Activated T-helper 17 cell treated with anti-CD3 and anti-CD28 coated beads, Interleukin-2, amount 50 U/mL, for 72 hours (primary cell): ENCODE measurements at regions not wholly inside any gene's neighbourhood (a gene's known extent, or its start where the extent isn't known, plus 50 kb on each side); places are given as distances from the start of the nearest gene placed in this dataset.

Experiments used
- ATAC-seq: fragments of 150-1000 bp; cut with Tn5 transposase; replicated peaks from 2 replicates; pipeline ENCODE4 v1.10.0; 2021; ENCODE audit warnings: mild to moderate bottlenecking, moderate library complexity
- H3K27ac Mint-ChIP-seq: one replicate; pipeline ENCODE4 v1.8.0; 2022; ENCODE audit warnings: mixed read lengths
- H3K27me3 Mint-ChIP-seq: one replicate; pipeline ENCODE4 v1.8.0; 2022; ENCODE audit warnings: mixed read lengths
- H3K36me3 Mint-ChIP-seq: one replicate; pipeline ENCODE4 v1.8.0; 2022; ENCODE audit warnings: low read depth, mild to moderate bottlenecking, mixed read lengths
- H3K4me1 Mint-ChIP-seq: one replicate; pipeline ENCODE4 v1.8.0; 2022; ENCODE audit warnings: mixed read lengths
- H3K4me3 Mint-ChIP-seq: one replicate; pipeline ENCODE4 v1.8.0; 2022; ENCODE audit warnings: mild to moderate bottlenecking, mixed read lengths
- H3K9me3 Mint-ChIP-seq: one replicate; pipeline ENCODE4 v1.8.0; 2022; ENCODE audit warnings: mixed read lengths

DNA sequence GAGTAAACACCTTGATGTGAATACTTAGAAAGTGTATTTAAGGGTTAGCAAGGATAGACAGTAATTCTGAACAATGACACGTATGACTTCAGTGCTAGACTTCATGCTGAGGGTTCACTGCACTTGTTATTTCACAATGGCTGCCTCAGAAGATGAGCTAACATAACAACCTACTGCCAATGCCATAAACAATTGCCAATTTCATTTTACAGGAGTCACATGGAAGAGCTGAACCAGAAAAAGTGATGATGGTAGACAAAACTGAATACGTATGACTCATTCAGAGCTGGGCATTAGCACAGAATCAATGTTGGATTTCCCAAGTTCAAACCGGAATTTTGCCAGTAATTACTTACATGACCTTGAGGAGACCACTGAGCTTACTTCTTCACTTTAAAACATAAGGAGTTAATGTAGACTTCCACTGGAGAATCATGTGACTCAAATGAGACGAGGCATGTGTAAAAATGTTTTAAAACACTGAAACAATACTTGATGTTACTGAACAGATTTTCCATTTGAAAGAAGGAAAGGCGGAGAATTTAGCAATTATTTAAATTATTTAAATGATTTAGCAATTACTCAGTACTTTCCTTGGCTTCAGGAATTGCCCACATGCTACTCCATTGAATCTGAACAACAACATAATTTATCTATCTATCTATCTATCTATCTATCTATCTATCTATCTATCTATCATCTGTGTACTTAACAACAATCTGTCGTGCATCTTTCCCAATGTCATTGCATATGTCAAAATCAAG lies 868.5 kb upstream of the SLIT2 start:
- Mint-ChIP-seq H3K27ac (no peak overlapping the region), H3K4me3 (no peak overlapping the region), H3K27me3 (no peaks in the 10 kb centered on the region), H3K9me3 (peaks cover 19% of the 10 kb centered on the region), H3K36me3 (no peaks in the 10 kb centered on the region), H3K4me1 (no peaks in the 10 kb centered on the region)
- no peak for ATAC-seq

- no peak overlapping the region for H3K27ac Mint-ChIP-seq
- ATAC-seq, result no peak
- no peaks in the 10 kb centered on the region for H3K36me3 Mint-ChIP-seq
- no peaks in the 10 kb centered on the region for H3K4me1 Mint-ChIP-seq
- peaks cover 14% of the 10 kb centered on the region for H3K9me3 Mint-ChIP-seq
- H3K27me3 Mint-ChIP-seq, result no peaks in the 10 kb centered on the region
- no peak overlapping the region for H3K4me3 Mint-ChIP-seq
Measured at GRCh38 chr4:19381068-19381467, 870.6 kb upstream of the SLIT2 start.

DNA sequence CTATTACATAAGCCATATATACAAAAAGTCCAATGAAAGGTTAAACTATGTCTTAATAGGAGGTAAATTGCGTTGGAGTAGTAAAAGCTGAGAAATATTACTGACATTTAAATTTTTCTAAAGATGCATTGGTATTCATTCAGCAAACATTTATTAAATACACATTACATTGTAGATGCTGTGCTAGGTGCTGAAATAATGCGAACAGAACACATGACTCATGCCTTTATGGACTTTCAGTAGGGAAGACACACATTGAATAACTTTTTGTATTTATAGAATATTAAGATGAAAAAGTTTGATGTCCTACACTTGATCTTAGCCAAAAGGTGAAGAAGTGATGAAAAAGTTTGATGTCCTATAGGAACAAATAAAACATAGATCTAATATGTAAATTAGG lies 871.1 kb upstream of the SLIT2 start:
- Mint-ChIP-seq H3K27ac (no peak overlapping the region), H3K9me3 (peaks cover 14% of the 10 kb centered on the region), H3K4me3 (no peak overlapping the region), H3K27me3 (no peaks in the 10 kb centered on the region), H3K36me3 (no peaks in the 10 kb centered on the region), H3K4me1 (no peaks in the 10 kb centered on the region)
- ATAC-seq, result no peak

GRCh38 chr4:19379191-19379708 lies 872.5 kb upstream of the SLIT2 start:
- Mint-ChIP-seq H3K9me3 (peaks cover 14% of the 10 kb centered on the region), H3K27ac (no peak overlapping the region), H3K36me3 (no peaks in the 10 kb centered on the region), H3K27me3 (no peaks in the 10 kb centered on the region), H3K4me1 (no peaks in the 10 kb centered on the region), H3K4me3 (no peak overlapping the region)
- ATAC-seq, result no peak

DNA sequence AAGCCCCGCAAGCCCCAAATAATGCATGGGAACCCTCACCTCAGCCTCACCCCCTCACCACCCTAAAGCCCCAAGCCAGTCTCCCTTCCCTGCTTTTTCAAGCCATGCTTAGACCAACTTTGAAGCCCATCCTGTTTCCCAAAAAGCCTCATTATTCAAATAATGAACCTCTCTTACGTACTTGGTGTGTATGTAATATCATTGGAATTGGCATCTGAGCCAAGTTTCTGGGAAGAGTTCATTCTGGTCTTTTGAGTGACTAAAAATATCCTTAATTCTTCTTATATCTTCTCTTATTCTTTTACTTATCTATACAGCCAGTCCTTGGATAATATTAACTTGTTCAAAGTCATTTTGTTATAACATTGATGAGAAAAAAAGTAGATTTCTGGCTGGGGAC lies 875.8 kb upstream of the SLIT2 start:
- H3K4me1 Mint-ChIP-seq, result no peaks in the 10 kb centered on the region
- peaks cover 3% of the 10 kb centered on the region for H3K9me3 Mint-ChIP-seq
- H3K4me3 Mint-ChIP-seq, result no peak overlapping the region
- no peak for ATAC-seq
- H3K27ac Mint-ChIP-seq, result no peak overlapping the region
- H3K27me3 Mint-ChIP-seq, result no peaks in the 10 kb centered on the region
- no peaks in the 10 kb centered on the region for H3K36me3 Mint-ChIP-seq

GRCh38 chr4:19375136-19375804 lies 876.4 kb upstream of the SLIT2 start:
- Mint-ChIP-seq H3K27me3 (no peaks in the 10 kb centered on the region), H3K27ac (no peak overlapping the region), H3K4me1 (no peaks in the 10 kb centered on the region), H3K9me3 (peaks cover 3% of the 10 kb centered on the region), H3K4me3 (no peak overlapping the region), H3K36me3 (no peaks in the 10 kb centered on the region)
- ATAC-seq, result no peak

GRCh38 chr4:19372390-19372789 lies 879.3 kb upstream of the SLIT2 start:
- Mint-ChIP-seq H3K9me3 (peaks cover 7% of the 10 kb centered on the region), H3K4me3 (no peak overlapping the region), H3K4me1 (no peaks in the 10 kb centered on the region)

GRCh38 chr4:19368800-19369199 lies 882.9 kb upstream of the SLIT2 start:
- no peaks in the 10 kb centered on the region for H3K4me1 Mint-ChIP-seq
- no peak overlapping the region for H3K27ac Mint-ChIP-seq
- no peaks in the 10 kb centered on the region for H3K36me3 Mint-ChIP-seq
- no peaks in the 10 kb centered on the region for H3K27me3 Mint-ChIP-seq
- ATAC-seq, result no peak
- peaks cover 7% of the 10 kb centered on the region for H3K9me3 Mint-ChIP-seq
- no peak overlapping the region for H3K4me3 Mint-ChIP-seq

More at GRCh38 chr4:19372390-19372789, 879.3 kb upstream of the SLIT2 start:
- ATAC-seq, result no peak
- H3K27ac Mint-ChIP-seq, result no peak overlapping the region
- no peaks in the 10 kb centered on the region for H3K27me3 Mint-ChIP-seq
- H3K36me3 Mint-ChIP-seq, result no peaks in the 10 kb centered on the region

DNA sequence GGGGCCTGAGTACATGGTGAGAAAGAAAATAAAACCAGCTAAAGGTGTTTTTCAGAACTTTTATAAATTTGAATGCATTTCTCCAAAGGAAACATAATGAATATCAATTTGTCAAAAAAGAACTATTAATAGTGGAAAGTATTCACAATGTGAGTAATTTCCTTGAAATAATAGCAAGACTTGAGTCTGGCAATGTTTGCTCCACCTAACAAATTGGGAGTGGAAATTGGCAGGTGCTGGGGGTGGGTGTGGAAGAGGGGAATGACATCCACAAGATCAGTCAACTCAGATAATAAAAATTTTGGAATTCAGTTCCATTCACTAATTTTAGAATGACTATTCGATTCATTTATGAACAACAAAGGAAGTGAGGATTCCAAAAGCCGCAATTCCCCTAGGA lies 884.8 kb upstream of the SLIT2 start:
- Mint-ChIP-seq H3K9me3 (peaks cover 7% of the 10 kb centered on the region), H3K36me3 (no peaks in the 10 kb centered on the region), H3K4me3 (no peak overlapping the region), H3K27me3 (no peaks in the 10 kb centered on the region), H3K4me1 (no peaks in the 10 kb centered on the region), H3K27ac (no peak overlapping the region)
- ATAC-seq, result no peak

GRCh38 chr4:19358015-19358414 lies 893.7 kb upstream of the SLIT2 start:
- no peak overlapping the region for H3K27ac Mint-ChIP-seq
- H3K27me3 Mint-ChIP-seq, result no peaks in the 10 kb centered on the region
- no peaks in the 10 kb centered on the region for H3K4me1 Mint-ChIP-seq

GRCh38 chr4:19349416-19349815 lies 902.3 kb upstream of the SLIT2 start:
- Mint-ChIP-seq H3K27me3 (no peaks in the 10 kb centered on the region), H3K4me1 (no peaks in the 10 kb centered on the region), H3K9me3 (peaks cover 4% of the 10 kb centered on the region), H3K4me3 (no peak overlapping the region), H3K27ac (no peak overlapping the region), H3K36me3 (no peaks in the 10 kb centered on the region)
- ATAC-seq, result no peak

More at GRCh38 chr4:19358015-19358414, 893.7 kb upstream of the SLIT2 start:
- H3K36me3 Mint-ChIP-seq, result no peaks in the 10 kb centered on the region
- no peak overlapping the region for H3K4me3 Mint-ChIP-seq
- peaks cover 4% of the 10 kb centered on the region for H3K9me3 Mint-ChIP-seq
- no peak for ATAC-seq

DNA sequence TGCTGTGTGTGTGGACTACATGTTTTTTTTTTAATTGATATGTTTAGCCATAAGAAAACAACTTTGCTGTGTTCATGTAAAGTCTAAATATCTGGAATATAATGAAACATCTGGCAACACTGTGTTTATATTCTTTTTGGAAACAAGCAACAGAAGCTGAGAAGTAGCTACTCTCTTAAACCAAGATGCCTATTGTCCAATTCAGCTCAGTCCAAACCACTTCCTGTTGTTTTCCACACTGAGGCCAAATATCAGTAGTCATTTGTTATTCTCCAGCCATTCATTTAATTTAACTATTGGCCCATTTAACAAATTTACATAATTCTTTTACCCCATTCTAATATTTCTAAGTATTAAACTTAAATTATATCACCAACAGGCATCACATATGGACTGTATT lies 903.0 kb upstream of the SLIT2 start:
- ATAC-seq, result no peak
- Mint-ChIP-seq H3K4me3 (no peak overlapping the region), H3K27ac (no peak overlapping the region), H3K36me3 (no peaks in the 10 kb centered on the region), H3K4me1 (no peaks in the 10 kb centered on the region), H3K9me3 (peaks cover 4% of the 10 kb centered on the region), H3K27me3 (no peaks in the 10 kb centered on the region)

DNA sequence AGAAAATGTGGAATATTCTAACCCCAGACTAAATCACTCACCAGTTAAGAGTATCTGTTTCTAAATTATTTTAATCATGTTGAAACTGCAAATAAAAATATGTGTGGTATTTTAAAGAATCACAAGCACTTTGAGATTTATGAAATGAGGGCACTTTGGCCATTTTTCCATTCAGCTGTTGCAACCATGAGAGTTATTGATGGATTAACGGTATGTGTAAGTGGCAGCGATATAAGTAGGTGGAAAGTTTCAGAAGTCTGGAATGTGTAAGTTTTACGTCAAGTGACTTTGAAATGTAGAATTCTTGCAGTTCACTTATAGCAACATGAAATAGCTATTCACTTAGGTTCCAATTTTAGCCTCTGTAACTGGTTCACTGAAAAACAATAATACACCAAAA lies 905.1 kb upstream of the SLIT2 start:
- H3K36me3 Mint-ChIP-seq, result no peaks in the 10 kb centered on the region
- no peaks in the 10 kb centered on the region for H3K4me1 Mint-ChIP-seq
- H3K27me3 Mint-ChIP-seq, result no peaks in the 10 kb centered on the region
- no peak overlapping the region for H3K27ac Mint-ChIP-seq
- H3K9me3 Mint-ChIP-seq, result peaks cover 12% of the 10 kb centered on the region
- no peak for ATAC-seq
- H3K4me3 Mint-ChIP-seq, result no peak overlapping the region

DNA sequence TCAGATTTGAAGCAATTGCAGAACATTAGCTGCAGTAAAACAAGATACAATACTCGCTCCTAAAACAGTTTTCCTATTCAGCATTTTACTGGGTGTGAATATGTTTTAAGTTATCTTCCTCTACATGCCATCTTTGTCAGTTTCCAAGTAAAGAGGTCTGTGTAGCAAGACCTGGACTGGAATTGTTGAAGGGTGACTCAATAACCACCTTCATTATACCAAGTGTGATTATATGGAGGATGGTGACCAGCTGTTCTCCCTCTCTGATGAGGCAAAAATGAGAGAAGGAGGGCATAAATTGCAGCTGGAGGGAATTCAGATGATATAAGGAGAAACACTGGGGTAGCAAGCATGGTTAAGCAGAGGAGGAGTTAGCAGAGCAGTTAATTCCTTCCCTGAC lies 922.1 kb upstream of the SLIT2 start:
- ATAC-seq, result no peak
- H3K27me3 Mint-ChIP-seq, result no peaks in the 10 kb centered on the region
- H3K4me1 Mint-ChIP-seq, result no peaks in the 10 kb centered on the region
- H3K9me3 Mint-ChIP-seq, result peaks cover 26% of the 10 kb centered on the region
- H3K27ac Mint-ChIP-seq, result no peak overlapping the region
- no peaks in the 10 kb centered on the region for H3K36me3 Mint-ChIP-seq
- no peak overlapping the region for H3K4me3 Mint-ChIP-seq

GRCh38 chr4:19329077-19329476 lies 922.6 kb upstream of the SLIT2 start:
- H3K27ac Mint-ChIP-seq, result no peak overlapping the region
- H3K4me1 Mint-ChIP-seq, result no peaks in the 10 kb centered on the region
- no peak for ATAC-seq
- no peaks in the 10 kb centered on the region for H3K36me3 Mint-ChIP-seq
- no peak overlapping the region for H3K4me3 Mint-ChIP-seq
- H3K9me3 Mint-ChIP-seq, result peaks cover 23% of the 10 kb centered on the region
- H3K27me3 Mint-ChIP-seq, result no peaks in the 10 kb centered on the region
